Stromal cell of bone marrow (primary cell): ENCODE measurements at regions not wholly inside any gene's neighbourhood (a gene's known extent, or its start where the extent isn't known, plus 50 kb on each side); places are given as distances from the start of the nearest gene placed in this dataset.

Source experiments
- DNase-seq: peaks from one replicate; pipeline ENCODE4 v3.0.0-alpha.2; 2012; ENCODE audit warnings: low read depth

- DNase-seq, result no peak
Measured at GRCh38 chr1:40914927-40915569, 52.9 kb upstream of the CITED4 start.

- no peak for DNase-seq
Measured at GRCh38 chr1:40915581-40915980, 53.4 kb upstream of the CITED4 start.

- no peak for DNase-seq
Measured at GRCh38 chr1:40917995-40918711, 56.0 kb upstream of the CITED4 start.

- no peak for DNase-seq
Measured at GRCh38 chr1:40919475-40920011, 57.4 kb upstream of the CITED4 start.

- DNase-seq, result no peak
Measured at GRCh38 chr1:40921522-40921921, 58.0 kb upstream of the CTPS1 start.

- no peak for DNase-seq
Measured at GRCh38 chr1:40921981-40922677, 57.4 kb upstream of the CTPS1 start.

GRCh38 chr1:40922969-40923368 lies 56.5 kb upstream of the CTPS1 start:
- no peak for DNase-seq

GRCh38 chr1:40923511-40924020 lies 55.9 kb upstream of the CTPS1 start:
- no peak for DNase-seq

- DNase-seq, result no peak
Measured at GRCh38 chr1:40924767-40925166, 54.7 kb upstream of the CTPS1 start.

- DNase-seq, result no peak
Measured at GRCh38 chr1:40925834-40926410, 53.6 kb upstream of the CTPS1 start.

GRCh38 chr1:40926441-40926840 lies 53.1 kb upstream of the CTPS1 start:
- peak; percentile 28 for DNase-seq

GRCh38 chr1:40927781-40928180 lies 51.7 kb upstream of the CTPS1 start:
- no peak for DNase-seq

- no peak for DNase-seq
Measured at GRCh38 chr1:40928699-40929098, 50.8 kb upstream of the CTPS1 start.

GRCh38 chr1:40929155-40929554 lies 50.3 kb upstream of the CTPS1 start:
- no peak for DNase-seq
